OCI-LY7 (cell line): ENCODE measurements at regions not wholly inside any gene's neighbourhood (a gene's known extent, or its start where the extent isn't known, plus 50 kb on each side); places are given as distances from the start of the nearest gene placed in this dataset.

Experiments
- EZH2phosphoT487 ChIP-seq: fragments of 200-600 bp; sonication (generic); IDR thresholded peaks from 2 replicates; pipeline ENCODE4 v1.6.1; 2018; ENCODE audit warnings: low read depth, borderline replicate concordance, mild to moderate bottlenecking, mixed run types, antibody characterized with exemption, low read length, moderate library complexity, mixed read lengths
- TF ChIP-seq, protein P1 (sequence below): fragments of 200-600 bp; sonication (generic); conservative IDR thresholded peaks from 2 replicates; pipeline ENCODE4 v1.5.1; 2014; ENCODE audit warnings: mild to moderate bottlenecking, antibody characterized with exemption, low read length, moderate library complexity, mixed read lengths

DNA sequence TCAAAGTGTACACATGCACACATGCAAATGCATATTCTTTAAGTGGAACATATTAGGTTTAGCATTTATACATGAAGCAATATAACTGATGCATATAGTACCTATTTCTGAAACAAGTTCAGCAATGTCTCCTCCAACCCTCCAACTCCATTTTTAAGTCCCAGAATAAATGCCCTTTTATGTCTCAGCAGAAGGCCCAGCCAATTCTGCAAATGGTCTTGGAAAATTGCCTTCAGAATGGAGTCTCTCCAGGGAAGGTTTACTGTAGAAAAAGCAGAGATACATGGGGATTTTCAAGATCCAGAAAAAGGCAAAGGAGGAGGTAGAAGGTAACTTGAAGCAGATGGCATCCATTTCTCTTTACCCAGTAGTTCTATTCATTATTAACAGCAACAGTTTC is 633.3 kb downstream of the MAFB start:
- TF ChIP-seq, protein P1, sequence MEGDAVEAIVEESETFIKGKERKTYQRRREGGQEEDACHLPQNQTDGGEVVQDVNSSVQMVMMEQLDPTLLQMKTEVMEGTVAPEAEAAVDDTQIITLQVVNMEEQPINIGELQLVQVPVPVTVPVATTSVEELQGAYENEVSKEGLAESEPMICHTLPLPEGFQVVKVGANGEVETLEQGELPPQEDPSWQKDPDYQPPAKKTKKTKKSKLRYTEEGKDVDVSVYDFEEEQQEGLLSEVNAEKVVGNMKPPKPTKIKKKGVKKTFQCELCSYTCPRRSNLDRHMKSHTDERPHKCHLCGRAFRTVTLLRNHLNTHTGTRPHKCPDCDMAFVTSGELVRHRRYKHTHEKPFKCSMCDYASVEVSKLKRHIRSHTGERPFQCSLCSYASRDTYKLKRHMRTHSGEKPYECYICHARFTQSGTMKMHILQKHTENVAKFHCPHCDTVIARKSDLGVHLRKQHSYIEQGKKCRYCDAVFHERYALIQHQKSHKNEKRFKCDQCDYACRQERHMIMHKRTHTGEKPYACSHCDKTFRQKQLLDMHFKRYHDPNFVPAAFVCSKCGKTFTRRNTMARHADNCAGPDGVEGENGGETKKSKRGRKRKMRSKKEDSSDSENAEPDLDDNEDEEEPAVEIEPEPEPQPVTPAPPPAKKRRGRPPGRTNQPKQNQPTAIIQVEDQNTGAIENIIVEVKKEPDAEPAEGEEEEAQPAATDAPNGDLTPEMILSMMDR = no peak
- no peak for TF ChIP-seq EZH2phosphoT487
